GM10266 (cell line): ENCODE measurements at regions not wholly inside any gene's neighbourhood (a gene's known extent, or its start where the extent isn't known, plus 50 kb on each side); places are given as distances from the start of the nearest gene placed in this dataset.
"Not testable (repeated sequence)": the region's sequence is repeated elsewhere in the genome, so short reads cannot be mapped to it uniquely, and the experiment has no call there.

Experiments used
- DNase-seq: peaks from one replicate; pipeline ENCODE4 v3.0.0; 2012; ENCODE audit errors: extremely low spot score
- TF ChIP-seq, protein P1 (sequence below): IDR thresholded peaks from 2 replicates; pipeline ENCODE4 v1.5.1; 2012; ENCODE audit warnings: mild to moderate bottlenecking, low read depth; ENCODE audit not compliant: control insufficient read depth, insufficient read depth; ENCODE audit errors: missing control alignments

DNA sequence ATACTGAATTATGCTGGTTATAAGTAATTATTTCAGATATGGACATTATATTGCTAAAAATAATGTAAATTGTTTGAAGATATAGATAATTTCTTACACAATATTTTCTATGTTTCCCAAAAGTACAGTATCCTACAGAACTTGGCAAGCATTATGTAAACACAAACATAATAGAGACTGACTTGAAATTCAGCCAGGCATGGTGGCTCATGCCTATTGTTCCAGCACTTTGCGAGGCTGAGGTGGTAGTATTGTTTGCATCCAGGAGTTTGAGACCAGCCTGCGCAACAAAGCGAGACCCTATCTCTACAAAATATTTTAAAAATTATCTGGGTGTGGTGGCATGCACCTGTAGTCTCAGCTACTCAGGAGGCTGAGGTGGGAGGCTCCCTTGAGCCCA, 1300.5 kb upstream of the DDX18 start:
- DNase-seq, result no peak
- TF ChIP-seq, protein P1, sequence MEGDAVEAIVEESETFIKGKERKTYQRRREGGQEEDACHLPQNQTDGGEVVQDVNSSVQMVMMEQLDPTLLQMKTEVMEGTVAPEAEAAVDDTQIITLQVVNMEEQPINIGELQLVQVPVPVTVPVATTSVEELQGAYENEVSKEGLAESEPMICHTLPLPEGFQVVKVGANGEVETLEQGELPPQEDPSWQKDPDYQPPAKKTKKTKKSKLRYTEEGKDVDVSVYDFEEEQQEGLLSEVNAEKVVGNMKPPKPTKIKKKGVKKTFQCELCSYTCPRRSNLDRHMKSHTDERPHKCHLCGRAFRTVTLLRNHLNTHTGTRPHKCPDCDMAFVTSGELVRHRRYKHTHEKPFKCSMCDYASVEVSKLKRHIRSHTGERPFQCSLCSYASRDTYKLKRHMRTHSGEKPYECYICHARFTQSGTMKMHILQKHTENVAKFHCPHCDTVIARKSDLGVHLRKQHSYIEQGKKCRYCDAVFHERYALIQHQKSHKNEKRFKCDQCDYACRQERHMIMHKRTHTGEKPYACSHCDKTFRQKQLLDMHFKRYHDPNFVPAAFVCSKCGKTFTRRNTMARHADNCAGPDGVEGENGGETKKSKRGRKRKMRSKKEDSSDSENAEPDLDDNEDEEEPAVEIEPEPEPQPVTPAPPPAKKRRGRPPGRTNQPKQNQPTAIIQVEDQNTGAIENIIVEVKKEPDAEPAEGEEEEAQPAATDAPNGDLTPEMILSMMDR, result no peak

DNA sequence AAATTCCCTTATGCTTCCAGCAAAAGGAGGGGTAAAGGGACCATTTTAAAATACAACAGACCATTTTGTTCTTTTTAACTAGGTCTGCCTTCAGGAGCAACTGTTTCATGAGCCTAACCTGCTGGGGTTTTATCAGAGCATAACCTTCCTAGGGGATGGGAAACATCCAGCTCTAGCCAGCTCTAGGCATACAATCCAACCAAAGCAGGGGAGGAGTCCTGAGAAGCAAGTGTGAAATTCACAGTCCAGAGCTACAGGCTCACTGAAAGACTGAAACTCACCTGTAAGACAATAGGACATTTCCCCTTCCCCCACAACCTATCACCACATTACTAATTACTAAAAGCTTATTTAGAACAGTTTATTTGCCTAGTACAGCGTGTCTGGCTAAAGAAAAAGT, 1296.6 kb upstream of the DDX18 start:
- TF ChIP-seq, protein P1, result no peak
- DNase-seq, result no peak

DNA sequence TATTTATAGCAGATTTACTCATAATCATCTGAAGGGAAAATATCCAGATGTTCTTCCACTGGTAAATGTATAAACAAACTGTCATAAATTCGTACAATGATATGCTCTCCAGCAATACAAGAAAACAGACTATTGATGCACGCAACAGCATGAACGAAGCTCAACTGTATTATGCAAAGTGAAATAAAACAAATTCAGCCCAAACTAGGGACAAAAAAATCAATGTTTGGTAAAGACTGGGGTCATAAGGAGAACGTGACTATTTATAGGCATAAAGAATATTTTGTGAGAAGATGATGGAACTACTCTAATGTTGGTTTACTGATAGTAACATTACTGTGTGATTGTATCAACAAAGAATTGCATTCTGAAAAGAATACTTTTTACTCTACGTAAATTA, 1276.7 kb upstream of the DDX18 start:
- TF ChIP-seq, protein P1, result no peak
- DNase-seq, result no peak

DNA sequence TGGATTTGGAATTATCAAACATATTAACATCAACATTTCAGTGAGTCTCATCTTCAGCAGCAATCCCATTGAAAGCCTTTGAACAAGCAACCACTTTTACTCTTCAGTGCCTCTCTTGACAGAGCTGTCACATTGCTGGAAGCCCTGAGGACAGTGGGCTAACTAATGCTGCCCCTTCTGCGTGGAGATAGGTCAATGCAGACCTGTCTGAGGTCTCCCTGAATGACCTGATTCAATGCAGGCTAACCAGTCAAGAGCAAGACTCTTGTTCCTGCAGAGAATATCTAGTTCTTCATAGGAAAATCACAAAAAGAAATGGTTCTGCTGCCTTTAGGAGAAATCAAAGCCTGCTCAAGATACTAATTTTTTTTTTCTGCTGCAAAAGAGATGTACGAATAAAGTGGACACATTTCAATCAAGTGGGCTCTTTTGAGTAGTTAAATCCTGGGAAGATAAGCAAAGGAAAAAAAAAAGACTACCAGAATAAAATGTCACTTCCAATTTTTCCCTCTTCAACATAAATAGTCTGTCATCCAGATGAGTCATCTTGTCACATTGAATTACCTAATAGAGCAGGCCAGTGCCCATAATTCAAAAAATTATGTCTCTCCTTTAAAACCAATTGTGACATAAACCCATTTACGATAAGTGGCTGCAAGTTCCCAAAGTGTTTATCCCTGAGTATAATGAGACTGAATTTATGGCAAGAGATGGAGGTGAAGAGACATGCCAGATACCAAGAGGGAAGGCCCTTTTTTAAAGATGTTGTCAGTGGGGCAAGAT, 1269.0 kb upstream of the DDX18 start:
- TF ChIP-seq, protein P1, result no peak
- DNase-seq, result no peak

DNA sequence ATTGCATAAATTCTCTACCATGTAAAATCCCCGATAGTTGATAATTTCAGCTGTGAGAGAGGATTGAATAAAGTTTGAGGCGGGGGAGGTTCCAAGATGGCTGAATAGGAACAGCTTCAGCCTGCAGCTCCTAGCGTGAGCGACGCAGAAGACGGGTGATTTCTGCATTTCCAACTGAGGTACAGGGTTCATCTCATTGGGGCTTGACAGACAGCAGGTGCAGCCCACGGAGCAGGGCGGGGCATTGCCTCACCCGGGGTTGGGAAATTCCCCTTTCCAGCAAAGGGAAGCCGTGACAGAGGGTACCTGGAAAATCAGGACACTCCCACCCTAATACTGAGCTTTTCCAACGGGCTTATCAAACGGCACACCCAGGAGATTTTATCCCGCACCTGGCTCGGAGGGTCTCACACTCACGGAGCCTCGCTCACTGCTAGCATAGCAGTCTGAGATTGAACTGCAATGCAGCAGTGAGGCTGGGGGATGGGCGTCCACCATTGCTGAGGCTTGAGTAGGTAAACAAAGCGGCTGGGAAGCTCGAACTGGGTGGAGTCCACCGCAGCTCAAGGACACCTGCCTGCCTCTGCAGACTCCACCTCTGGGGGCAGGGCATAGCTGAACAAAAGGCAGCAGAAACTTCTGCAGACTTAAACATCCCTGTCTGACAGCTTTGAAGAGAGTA, 1261.6 kb upstream of the DDX18 start:
- not testable (repeated sequence) for DNase-seq

DNA sequence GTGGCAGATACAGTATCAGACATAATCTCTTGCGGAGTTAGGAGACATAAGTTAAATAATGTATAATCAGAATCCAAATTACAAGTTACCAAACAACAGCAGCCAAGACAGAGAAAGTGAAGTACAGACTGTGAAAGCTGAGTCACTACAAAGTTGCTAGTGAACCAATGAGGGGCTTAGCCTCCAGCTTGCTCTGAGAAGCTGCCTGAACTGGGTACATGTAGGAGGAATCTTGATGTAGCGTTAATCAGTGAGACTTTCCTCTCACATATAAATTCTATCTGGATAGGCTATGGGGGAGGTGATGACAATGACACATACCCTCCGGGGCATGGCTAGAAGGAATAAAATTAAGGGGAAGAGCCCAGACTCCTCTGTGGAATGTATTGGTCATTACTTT, 1234.3 kb upstream of the DDX18 start:
- no peak for DNase-seq
- TF ChIP-seq, protein P1, result no peak

DNA sequence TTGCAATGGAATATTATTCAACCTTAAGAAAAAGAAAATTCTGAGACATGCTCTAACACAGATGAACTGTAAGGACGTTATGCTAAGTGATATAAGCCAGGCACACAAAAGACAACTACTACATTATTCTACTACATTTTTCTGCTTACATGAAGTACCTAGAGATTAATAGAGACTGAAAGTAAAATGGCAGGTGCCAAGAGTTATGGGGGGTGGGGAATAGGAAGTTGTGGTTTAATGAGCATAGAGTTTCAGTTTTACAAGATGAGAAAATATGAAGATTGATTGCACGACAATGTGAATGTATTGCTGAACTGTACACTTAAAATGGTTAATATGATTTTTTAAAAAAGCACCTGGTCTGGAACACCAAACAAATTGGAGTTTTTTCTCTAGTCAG, 1231.6 kb upstream of the DDX18 start:
- DNase-seq, result no peak
- TF ChIP-seq, protein P1, result no peak
